SU-DHL-6 (cell line): ENCODE measurements at regions not wholly inside any gene's neighbourhood (a gene's known extent, or its start where the extent isn't known, plus 50 kb on each side); places are given as distances from the start of the nearest gene placed in this dataset.

ENCODE experiments used
- H2AFZ ChIP-seq: fragments of 200-600 bp; sonication (generic); 2 replicates; pipeline ENCODE4 v1.6.1; 2014; ENCODE audit warnings: low read depth, mild to moderate bottlenecking, moderate library complexity, mixed read lengths, antibody characterized with exemption, low read length; ENCODE audit not compliant: severe bottlenecking
- H3F3A ChIP-seq: fragments of 200-600 bp; shearing (Covaris generic); 2 replicates; pipeline ENCODE4 v1.6.0; 2016; ENCODE audit warnings: antibody characterized with exemption, mild to moderate bottlenecking; ENCODE audit not compliant: insufficient read depth
- H3K27ac ChIP-seq: fragments of 200-600 bp; sonication (generic); 2 replicates; pipeline ENCODE4 v1.5.1; 2016; ENCODE audit warnings: low read depth, mild to moderate bottlenecking, low read length, moderate library complexity, mixed read lengths
- H3K27me3 ChIP-seq: fragments of 200-600 bp; sonication (generic), shearing (Covaris generic); 2 replicates; pipeline ENCODE4 v1.6.0; 2014; ENCODE audit warnings: mild to moderate bottlenecking, low read length
- H3K36me3 ChIP-seq: fragments of 200-600 bp; sonication (generic); 2 replicates; pipeline ENCODE4 v1.6.1; 2014; ENCODE audit warnings: mild to moderate bottlenecking, low read length, mixed read lengths
- H3K4me2 ChIP-seq: fragments of 300-600, 200-600 bp; shearing (Covaris generic), sonication (generic); 2 replicates; pipeline ENCODE4 v1.6.0; 2014; ENCODE audit warnings: low read length, low read depth, mild to moderate bottlenecking; ENCODE audit not compliant: poor library complexity, severe bottlenecking
- H3K4me3 ChIP-seq: fragments of 200-600 bp; sonication (generic); 2 replicates; pipeline ENCODE4 v1.5.1; 2014; ENCODE audit warnings: antibody characterized with exemption, low read length, mild to moderate bottlenecking, mixed read lengths; ENCODE audit not compliant: insufficient read depth, poor library complexity, severe bottlenecking
- H3K79me2 ChIP-seq: fragments of 200-600 bp; sonication (generic); 2 replicates; pipeline ENCODE4 v1.6.1; 2014; ENCODE audit warnings: mild to moderate bottlenecking, low read length, moderate library complexity; ENCODE audit not compliant: insufficient read depth
- H3K9ac ChIP-seq: fragments of 200-600 bp; sonication (generic); 2 replicates; pipeline ENCODE4 v1.7.0; 2014; ENCODE audit warnings: mild to moderate bottlenecking, low read length
- H3K9me2 ChIP-seq: fragments of 200-600 bp; sonication (generic); replicated peaks from 2 replicates; pipeline ENCODE4 v1.6.1; 2014; ENCODE audit warnings: low read length; ENCODE audit not compliant: insufficient read depth
- H3K9me3 ChIP-seq: fragments of 200-600 bp; sonication (generic); 2 replicates; pipeline ENCODE4 v1.6.1; 2014; ENCODE audit warnings: low read length, mixed read lengths; ENCODE audit not compliant: insufficient read depth
- H4K20me1 ChIP-seq: fragments of 200-600 bp; sonication (generic); 2 replicates; pipeline ENCODE4 v1.6.1; 2014; ENCODE audit warnings: low read depth, mild to moderate bottlenecking, antibody characterized with exemption, low read length, moderate library complexity, mixed read lengths
- EZH2phosphoT487 ChIP-seq: fragments of 200-600 bp; sonication (generic), shearing (Covaris generic); conservative IDR thresholded peaks from 2 replicates; pipeline ENCODE4 v1.6.1; 2018; ENCODE audit warnings: mild to moderate bottlenecking, antibody characterized with exemption, low read length, moderate library complexity, mixed read lengths
- TF ChIP-seq, protein P1 (sequence below): fragments of 200-600 bp; sonication (generic); IDR thresholded peaks from one replicate; pipeline ENCODE4 v1.5.1; 2017; ENCODE audit warnings: antibody characterized with exemption, mild to moderate bottlenecking, low read length, moderate library complexity; ENCODE audit not compliant: insufficient read depth, poor library complexity, severe bottlenecking

DNA sequence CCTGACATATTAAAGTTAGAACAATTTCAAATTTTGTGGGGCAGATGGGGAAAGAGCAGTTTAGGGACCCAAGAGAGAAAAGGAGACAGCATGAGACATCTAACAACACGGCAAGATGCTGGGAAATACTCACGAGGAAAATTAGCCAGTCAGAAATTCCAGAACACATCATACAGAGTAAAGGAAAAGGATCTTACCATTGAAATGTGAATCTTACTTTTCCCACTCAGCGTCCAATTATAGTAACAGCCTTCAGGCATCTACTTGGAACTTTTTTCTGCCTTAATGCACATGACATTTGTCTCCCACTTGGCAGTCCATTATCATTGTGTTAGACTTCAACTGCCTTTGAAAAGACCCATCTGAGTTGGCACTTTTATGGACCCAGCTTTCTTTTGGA lies 189.7 kb upstream of the SLC27A6 start:
- Histone ChIP-seq H3K9me2 (no peaks in the 10 kb centered on the region), H3K4me3 (no peak overlapping the region), H3F3A (no peaks in the 10 kb centered on the region), H3K4me2 (no peak overlapping the region), H3K9me3 (no peaks in the 10 kb centered on the region), H3K27me3 (no peaks in the 10 kb centered on the region), H3K27ac (no peak overlapping the region), H3K79me2 (no peaks in the 10 kb centered on the region), H3K9ac (no peak overlapping the region), H3K36me3 (no peaks in the 10 kb centered on the region), H4K20me1 (no peaks in the 10 kb centered on the region), H2AFZ (no peak overlapping the region)
- TF ChIP-seq EZH2phosphoT487, result no peak
- TF ChIP-seq, protein P1, sequence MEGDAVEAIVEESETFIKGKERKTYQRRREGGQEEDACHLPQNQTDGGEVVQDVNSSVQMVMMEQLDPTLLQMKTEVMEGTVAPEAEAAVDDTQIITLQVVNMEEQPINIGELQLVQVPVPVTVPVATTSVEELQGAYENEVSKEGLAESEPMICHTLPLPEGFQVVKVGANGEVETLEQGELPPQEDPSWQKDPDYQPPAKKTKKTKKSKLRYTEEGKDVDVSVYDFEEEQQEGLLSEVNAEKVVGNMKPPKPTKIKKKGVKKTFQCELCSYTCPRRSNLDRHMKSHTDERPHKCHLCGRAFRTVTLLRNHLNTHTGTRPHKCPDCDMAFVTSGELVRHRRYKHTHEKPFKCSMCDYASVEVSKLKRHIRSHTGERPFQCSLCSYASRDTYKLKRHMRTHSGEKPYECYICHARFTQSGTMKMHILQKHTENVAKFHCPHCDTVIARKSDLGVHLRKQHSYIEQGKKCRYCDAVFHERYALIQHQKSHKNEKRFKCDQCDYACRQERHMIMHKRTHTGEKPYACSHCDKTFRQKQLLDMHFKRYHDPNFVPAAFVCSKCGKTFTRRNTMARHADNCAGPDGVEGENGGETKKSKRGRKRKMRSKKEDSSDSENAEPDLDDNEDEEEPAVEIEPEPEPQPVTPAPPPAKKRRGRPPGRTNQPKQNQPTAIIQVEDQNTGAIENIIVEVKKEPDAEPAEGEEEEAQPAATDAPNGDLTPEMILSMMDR, result no peak

- no peaks in the 10 kb centered on the region for H4K20me1 ChIP-seq
- H3K27me3 ChIP-seq, result no peaks in the 10 kb centered on the region
- no peaks in the 10 kb centered on the region for H3K79me2 ChIP-seq
- TF ChIP-seq, protein P1, result no peak
- TF ChIP-seq EZH2phosphoT487, result no peak
- H3K9me2 ChIP-seq, result no peaks in the 10 kb centered on the region
- no peak overlapping the region for H3K27ac ChIP-seq
- no peaks in the 10 kb centered on the region for H3K36me3 ChIP-seq
- no peaks in the 10 kb centered on the region for H3F3A ChIP-seq
- H3K4me2 ChIP-seq, result no peak overlapping the region
- H3K4me3 ChIP-seq, result no peak overlapping the region
- H3K9me3 ChIP-seq, result no peaks in the 10 kb centered on the region
- no peak overlapping the region for H3K9ac ChIP-seq
- H2AFZ ChIP-seq, result no peak overlapping the region
Measured at GRCh38 chr5:128777052-128777451, 188.2 kb upstream of the SLC27A6 start.

- no peak overlapping the region for H2AFZ ChIP-seq
- no peaks in the 10 kb centered on the region for H3K9me2 ChIP-seq
- H3K36me3 ChIP-seq, result no peaks in the 10 kb centered on the region
- H3F3A ChIP-seq, result no peaks in the 10 kb centered on the region
- H3K79me2 ChIP-seq, result no peaks in the 10 kb centered on the region
- H3K27ac ChIP-seq, result no peak overlapping the region
- no peaks in the 10 kb centered on the region for H3K27me3 ChIP-seq
- no peaks in the 10 kb centered on the region for H4K20me1 ChIP-seq
- no peak overlapping the region for H3K4me3 ChIP-seq
- TF ChIP-seq EZH2phosphoT487, result no peak
- TF ChIP-seq, protein P1, result no peak
- no peak overlapping the region for H3K4me2 ChIP-seq
- H3K9me3 ChIP-seq, result no peaks in the 10 kb centered on the region
- no peak overlapping the region for H3K9ac ChIP-seq
Measured at GRCh38 chr5:128778474-128778873, 186.8 kb upstream of the SLC27A6 start.
